OCI-M2 (cell line): ENCODE measurements at regions not wholly inside any gene's neighbourhood (a gene's known extent, or its start where the extent isn't known, plus 50 kb on each side); places are given as distances from the start of the nearest gene placed in this dataset.

Experiments used
- DNase-seq: peaks from one replicate; lab custom pipeline; 2025; ENCODE audit not compliant: unreplicated experiment; lab: John Stamatoyannopoulos, UW

DNA sequence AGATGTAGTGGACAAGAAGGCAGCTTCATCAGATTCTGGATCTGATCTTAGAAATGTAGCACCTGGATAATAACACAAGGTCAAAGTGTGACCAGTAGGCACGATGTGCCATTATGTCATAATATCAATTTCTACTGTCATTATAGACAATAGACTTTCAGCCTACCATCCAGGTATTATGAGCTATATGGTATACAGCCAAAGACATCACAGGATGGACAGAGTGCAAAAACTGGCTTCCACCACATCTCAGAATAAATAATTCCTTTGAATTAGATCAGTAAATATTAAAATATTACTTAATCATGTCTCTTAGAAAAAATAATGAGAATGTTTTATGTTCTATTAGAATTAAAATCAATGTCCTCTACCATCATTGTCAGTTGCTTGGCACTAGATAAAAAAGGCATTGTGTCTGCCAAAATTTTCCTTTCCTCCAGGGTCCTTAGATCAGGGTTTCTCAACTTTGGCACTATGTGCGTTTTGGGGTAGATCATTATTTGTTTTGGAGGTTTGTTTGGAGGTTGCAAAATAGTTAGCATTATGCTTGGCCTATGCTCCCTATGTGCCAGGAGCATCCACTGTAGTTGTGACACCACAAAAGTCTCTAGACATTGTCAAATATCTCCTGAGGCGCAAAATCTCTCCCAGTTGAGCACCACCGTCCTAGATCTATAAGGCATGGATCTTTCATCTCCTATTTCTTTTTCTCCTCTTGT, 86.7 kb upstream of the NRIP1 start:
- no peak for DNase-seq

DNA sequence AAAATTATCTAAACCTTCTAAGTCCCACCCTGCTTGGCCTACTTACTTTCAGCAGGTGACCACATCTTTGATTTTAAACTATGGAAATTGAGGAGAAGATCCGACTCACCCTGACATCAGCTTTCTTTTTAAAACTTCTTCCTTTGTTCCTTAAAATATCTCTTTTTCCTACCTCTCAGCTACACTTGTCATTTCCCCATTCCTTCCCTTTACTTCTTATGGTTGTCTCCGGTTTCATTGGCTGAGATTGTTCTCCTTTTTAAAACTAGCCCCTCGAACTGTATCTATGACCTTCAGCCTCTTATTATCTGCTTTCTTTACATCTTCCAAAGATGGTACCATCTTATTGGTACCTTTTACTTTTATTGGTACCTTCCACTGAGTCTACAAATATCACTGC, 87.8 kb upstream of the NRIP1 start:
- no peak for DNase-seq

DNA sequence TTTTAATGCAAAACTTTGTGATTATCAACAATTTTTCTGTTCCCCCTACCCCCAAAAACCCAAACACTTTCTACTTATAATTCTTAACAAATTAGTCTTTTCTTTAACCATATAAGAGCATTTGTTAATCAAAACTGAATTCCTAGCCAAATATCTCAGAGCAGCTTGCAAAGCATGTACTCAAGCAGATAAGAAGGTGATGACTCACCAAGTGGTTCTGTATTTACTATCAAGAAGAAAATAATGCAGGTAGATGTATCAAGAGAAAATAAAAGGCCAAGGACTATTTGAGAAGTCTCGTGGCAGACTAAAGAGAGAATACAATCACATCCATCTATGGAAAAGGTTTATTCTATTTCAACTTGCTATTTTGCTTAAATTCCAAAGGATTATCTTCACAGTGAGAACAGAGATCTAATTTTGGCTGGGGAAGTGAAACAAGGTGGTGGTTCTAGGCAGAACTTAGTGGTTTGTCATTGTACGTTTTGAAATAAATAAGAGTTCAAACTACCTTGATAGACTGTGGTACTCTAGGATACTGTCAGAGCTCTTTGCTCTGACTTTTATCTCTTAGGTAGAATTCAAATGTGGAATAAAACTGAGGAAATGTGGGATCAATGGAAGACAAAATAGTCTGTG, 94.7 kb upstream of the NRIP1 start:
- no peak for DNase-seq

DNA sequence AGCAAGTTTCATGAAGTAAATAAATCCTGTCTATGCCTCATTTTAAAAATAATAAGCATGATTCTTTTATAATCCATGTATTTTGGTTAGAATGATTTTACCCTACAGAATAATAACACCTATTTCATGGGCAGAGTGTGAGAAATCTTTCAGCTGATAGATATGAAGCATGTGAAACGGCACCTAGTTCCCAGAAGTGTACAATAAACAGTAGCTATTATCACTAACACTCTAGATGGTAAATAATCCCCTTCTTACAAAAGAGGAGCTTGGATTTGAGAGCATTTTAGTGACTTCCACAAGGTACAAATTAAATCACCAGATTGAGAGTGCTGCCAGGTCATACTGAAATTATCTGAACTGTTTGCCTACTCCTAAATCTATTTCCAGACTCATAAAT, 95.3 kb upstream of the NRIP1 start:
- DNase-seq, result no peak

DNA sequence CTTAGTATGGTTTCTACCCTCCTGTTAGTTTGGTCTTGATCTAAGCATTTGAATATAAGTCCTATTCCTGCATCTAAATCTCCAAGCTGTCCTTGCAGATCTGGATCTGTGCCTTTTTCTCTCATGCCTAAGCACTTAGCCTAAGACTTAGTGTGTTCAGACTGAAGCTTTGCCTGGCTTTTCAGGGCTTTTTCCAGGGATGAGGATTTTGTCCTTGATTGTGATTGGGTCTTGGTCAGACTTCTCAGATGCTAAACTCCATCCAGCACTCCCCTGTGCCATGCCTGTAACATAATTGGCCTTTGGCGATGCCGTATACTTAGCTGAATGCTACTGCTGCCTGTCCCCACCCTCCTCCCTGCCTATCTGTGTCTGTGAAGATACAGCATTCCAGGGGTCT, 98.1 kb upstream of the NRIP1 start:
- no peak for DNase-seq

DNA sequence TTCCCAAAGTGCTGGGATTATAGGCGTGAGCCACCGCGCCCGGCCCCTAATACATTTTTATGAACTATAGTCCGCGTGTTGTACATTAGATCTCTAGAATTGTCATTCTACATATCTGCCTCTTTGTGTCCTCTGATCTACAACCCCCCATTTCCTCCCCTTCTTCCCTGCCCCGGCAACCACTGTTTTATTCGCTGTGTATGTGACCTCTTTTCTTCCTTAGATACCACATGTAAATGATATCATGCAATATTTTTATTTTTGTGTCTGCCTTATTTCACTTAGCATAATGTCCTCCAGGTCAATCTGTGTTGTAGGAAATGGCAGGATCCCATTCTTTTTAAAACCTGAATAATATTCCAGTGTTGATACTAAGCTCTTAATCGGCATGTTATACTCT, 99.5 kb upstream of the NRIP1 start:
- DNase-seq, result no peak

DNA sequence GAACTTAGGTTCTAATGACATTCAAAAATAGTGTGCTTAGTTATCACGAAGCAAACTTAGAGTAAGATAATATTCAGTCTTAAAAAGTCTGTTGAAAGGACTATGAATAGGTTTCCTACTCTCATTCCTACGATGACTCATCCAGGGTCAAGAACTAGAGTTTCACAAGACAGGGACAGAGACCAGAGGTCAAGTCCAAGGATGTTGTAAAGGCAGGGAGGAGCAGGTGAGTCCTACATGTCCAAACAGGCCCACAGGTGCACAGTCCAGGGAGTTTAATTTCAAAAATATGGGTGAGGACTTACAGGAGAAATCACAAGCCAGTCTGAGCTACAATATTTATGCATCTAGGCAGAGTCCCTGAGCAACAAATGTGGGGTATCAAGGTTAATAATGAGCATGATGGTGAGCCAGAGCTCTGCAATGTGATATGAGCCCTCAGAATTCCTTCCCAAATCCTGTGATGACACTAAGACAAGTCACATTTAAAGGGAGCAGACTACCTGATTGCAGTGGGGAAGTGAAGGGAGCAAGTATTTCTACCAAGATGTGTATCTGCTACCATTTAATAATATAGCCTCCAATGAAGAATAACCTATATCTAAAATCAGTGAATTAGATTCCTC, 100.0 kb upstream of the NRIP1 start:
- DNase-seq, result no peak

DNA sequence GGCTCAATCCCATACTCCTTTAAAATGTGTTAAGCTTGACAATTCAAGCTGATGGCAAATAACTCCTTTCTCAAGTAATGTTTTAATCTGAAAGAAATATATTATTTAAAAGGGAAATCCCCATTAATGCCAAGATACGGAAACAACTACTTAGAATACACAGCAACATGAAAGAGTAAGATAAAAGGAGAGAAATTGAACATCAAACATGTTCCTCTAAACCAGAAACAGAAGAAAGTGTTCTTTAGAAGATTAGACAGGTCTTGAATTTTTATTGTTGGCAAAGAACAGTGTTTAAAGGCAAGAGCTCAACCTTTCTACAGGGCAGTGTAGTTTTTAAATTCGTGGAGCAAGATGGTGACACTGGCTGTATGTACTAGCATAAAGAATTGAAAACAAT, 105.8 kb upstream of the NRIP1 start:
- no peak for DNase-seq

DNA sequence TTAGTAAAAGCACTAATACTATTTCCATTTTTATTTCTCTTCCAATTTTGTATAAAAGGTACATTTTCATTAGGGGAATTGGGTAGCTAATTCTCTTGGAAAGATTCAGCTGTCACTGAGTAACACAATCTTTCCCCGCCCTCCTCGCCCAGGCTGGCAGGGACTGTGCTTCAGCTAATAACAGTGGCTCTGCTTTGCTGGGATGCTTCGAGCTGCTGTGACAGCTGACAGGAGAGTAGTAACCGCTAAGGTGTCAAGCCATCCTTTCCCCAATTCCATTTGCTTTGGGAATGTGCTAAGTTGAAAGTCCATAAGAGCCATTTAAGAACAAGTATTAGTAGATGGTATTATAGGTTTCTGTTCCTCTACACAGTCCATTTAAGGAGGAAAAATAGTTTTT, 106.7 kb upstream of the NRIP1 start:
- no peak for DNase-seq

DNA sequence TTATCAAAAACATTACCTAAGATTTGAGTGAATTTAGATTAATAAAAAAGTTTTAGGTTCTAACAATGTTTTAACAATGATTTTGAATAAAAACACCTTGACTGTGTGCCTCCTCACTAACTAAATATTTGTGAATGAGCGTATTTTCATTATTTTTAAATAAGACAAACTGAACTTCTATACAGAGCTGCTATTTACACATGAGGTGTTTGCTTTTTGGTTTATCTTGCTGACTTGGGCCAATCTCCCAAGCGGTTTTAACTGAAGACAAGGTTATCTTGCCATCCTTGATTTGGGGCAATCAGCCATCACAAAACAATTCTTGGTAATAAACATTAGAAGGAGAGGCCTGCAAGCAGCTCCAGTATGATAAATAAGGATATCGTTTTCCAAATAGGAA, 108.2 kb upstream of the NRIP1 start:
- DNase-seq, result no peak

DNA sequence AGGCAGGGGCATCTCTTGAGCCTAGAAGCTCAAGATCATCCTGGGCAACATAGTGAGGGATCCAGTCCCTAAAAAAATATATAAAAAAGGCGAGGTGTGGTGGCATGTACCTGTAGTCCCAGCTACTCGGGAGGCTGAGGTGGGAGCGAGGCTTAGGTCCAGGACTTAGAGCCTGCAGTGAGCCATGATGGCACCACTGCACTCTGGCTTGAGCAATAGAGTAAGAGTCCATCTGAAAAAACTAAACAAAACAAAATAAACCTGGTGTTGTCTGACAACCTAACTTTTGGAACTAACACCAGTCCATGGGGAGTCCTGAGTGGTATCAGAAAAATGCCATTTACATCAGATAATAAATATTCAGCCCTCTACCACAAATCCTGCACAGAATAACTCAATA, 110.1 kb upstream of the NRIP1 start:
- no peak for DNase-seq

DNA sequence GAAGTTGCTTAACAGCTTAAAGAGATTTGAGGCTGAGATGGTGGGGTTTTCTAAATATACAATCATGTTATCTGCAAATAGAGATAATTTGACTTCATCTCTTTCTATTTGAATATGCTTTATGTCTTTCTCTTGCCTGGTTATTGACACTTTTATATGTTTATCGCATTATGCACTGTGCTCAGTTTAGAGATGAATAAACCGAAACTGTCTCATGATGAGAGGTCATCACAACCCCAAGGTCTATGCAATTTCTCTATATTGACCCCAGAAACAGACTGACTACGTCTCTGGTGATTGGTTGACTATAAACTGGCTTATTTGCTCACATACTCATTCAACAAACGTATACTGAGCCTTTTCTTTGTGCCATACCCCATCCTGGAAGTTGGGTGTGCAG, 117.9 kb upstream of the NRIP1 start:
- DNase-seq, result no peak

DNA sequence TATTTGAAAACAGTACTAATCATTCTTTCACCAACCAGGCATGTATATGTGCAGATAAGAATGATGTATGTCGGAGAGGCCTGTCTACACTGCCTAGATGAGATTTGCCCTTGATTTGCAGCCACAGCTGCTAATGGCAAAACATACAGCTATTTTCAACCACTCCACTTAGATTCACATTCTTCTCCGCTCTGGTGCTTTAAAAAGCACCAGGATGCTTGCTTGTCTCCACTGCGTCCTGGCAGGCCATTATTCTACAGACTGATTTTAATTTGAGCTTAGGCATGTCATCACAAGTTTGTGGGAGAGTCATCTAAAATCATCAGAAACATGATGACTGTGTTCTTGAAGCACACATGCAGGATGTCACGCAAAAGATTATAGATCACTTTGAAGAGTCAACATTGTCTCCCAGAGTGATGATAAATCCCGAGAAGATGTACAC, 119.0 kb upstream of the NRIP1 start:
- no peak for DNase-seq

DNA sequence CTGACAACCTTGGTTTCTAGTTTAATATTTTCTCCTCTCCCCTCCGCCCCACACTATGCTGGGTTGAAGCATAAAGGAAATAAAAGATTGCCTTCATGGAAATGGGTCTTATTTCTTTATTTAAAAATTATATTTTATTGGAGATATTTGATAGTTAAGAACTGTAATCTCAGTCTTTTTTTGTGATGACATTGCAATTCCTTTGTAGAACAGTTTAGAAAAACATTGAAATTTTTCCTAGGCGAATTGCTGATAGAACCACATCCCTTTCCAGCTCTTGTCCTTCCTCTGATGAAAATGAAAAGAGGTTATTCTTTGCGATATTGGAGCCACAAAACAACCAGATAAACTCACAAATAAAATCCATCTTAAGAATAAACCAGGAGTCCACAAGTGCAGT, 125.6 kb upstream of the NRIP1 start:
- DNase-seq, result no peak

DNA sequence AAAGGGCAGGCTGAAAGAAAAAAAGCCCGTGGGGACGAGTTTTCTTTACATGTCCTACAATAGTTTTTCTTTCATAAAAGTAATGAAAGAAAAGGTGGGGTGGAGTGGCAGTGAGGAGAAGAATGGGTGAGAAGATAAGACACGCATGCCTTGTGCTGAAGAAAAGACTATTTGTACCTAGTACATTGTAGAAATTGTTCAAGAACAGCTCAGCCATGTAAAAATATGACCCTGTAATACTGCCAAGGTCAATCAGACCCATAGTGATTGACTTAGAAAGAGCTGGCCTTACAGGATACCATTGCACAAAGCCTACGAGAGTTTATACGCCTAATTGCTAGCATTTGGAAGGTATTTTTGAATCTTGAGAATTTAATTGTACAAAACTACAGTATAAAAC, 126.0 kb upstream of the NRIP1 start:
- no peak for DNase-seq

DNA sequence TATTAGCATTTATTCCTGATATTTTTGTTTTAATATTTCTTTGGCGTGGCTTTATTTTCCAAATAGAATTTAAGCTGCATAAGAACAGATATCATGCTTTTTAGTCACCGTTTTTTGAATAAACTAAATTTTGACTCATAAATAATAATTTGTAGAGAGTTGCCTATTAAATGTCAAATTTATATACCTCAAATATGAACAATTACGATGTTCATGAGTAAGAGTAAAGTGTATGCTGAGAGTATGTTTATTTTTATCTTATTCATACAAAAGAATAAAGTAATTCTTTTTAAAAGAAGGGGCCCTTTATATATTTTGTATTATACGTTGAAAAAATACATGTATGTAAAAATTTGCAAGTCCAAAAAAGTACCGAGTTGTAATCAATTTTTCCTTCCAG, 126.5 kb upstream of the NRIP1 start:
- no peak for DNase-seq

DNA sequence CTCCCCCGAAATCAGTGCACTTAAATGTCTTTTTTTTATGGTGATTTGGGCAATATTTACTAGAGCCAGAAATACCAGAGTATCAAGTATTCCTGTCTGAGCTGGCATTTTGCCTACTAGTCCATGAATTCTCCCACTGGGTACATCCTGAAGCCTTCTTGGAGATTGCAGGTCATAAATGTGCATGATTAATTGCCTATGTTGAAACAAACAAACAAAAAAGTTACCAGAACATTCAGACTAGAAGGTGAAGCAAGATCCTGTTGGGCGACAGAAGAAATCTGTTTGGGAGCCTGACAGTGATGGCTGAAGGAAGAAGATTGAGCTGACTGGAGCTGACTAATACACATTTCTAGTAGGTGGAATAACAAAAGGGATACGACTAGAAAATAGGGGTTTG, 127.4 kb upstream of the NRIP1 start:
- no peak for DNase-seq

DNA sequence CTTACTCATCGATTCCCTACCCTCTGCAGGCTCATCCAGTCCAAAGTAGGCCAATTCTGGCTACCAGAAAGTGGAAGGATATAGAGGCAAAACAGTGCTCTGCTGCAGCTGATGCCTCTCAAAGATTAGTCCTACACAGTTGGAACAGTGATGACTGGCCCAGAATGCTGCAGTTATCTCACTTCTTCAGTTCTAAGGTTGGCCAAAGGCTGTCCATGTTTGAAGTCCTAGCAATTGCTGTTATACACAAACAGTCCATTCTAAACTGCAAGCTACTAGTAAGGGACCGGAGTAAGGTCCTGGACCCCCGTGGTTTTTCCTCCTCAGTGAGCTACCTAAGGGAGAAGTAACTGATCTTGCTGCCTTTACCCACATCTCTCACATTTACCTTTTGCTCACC, 129.1 kb upstream of the NRIP1 start:
- DNase-seq, result no peak

DNA sequence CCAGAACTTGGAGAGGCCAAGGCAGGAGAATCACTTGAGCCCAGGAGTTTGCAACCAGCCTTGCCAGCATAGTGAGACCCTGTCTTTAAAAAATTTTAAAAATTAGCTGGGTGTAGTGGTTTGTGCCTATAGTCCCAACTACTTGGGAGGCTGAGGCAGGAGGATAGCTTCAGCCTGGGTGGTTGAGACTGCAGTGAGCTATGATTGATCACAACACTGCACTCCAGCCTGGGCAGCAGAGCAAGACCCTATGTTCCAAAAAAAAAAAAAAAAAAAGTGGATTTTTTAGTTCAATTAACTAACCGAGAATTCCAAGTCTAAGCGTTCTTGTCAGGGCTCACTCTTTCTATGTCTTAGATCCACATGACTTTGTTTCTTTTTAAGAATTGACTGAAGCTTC, 130.3 kb upstream of the NRIP1 start:
- DNase-seq, result no peak

DNA sequence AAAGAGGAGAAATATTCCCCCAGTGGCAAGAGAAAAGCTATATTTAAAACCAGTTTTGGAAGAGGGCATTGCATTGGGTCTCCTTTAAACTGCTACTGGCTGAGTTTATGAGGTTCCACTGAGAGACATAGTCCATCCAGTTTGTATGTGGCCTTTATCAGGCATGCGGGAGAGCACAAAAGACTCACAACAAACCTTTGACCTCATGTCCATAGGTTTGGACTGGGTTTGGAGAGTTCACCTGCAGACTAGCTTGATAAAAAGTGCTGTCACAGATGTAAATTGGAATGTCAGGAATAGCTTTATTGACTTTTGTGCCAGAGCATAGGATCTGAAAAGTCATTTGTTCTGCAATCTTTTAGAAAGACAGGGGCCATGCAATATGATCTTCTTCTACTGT, 131.0 kb upstream of the NRIP1 start:
- no peak for DNase-seq

DNA sequence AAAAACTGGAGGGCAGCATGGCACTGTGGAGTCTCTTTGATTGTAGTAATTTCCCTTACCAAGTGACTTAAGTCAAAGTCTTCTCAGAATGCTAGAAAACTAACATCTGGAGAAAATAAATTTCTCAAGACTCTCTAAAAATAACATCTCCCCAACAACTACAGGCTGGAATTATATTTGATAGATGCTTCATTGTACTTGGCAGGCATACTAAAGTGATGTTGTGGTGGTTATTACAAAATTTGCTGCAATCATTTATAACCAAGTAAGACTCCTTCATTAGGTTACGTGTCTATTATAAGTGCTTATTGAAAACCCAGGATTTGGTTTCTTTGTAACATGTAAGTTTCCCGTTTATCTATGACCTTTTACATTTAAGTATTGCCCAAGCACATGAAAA, 132.9 kb upstream of the NRIP1 start:
- DNase-seq, result no peak
